Naive thymus-derived CD4-positive, alpha-beta T cell (primary cell): ENCODE measurements at regions not wholly inside any gene's neighbourhood (a gene's known extent, or its start where the extent isn't known, plus 50 kb on each side); places are given as distances from the start of the nearest gene placed in this dataset.
"Not testable (repeated sequence)": the region's sequence is repeated elsewhere in the genome, so short reads cannot be mapped to it uniquely, and the experiment has no call there.

Source experiments
- ATAC-seq: fragments of 150-1000 bp; cut with Tn5 transposase; 2 replicates; pipeline ENCODE4 v1.10.0; 2021; ENCODE audit warnings: mild to moderate bottlenecking, moderate library complexity
- CTCF ChIA-PET: fragments of 350-600 bp; sonication (Branson Sonifier 250); formaldehyde crosslinking; loops from one replicate; lab custom pipeline; 2021; ENCODE audit warnings: antibody characterized with exemption; lab: Charles Lee
- POLR2A ChIA-PET: fragments of 350-600 bp; sonication (Branson Sonifier 250); formaldehyde crosslinking; loops from one replicate; lab custom pipeline; 2021; ENCODE audit warnings: antibody characterized with exemption, inconsistent platforms; lab: Charles Lee
- DNase-seq, 9 donors: peaks; one replicate each; pipeline versions ENCODE4 v3.0.0 to v3.0.0-alpha.2; 2020 to 2022; ENCODE audit warnings: mixed read lengths in 1 of 9
- H3K27ac ChIP-seq: one replicate; pipeline ENCODE4 v1.7.0; 2013; ENCODE audit warnings: mild to moderate bottlenecking, low read depth, low read length, moderate library complexity
- H3K27me3 ChIP-seq, 2 donors: one replicate each; pipeline ENCODE4 v1.7.0; 2013; ENCODE audit warnings: low read length in 2 of 2, mild to moderate bottlenecking in 2 of 2, moderate library complexity in 2 of 2; ENCODE audit not compliant: control insufficient read depth in 2 of 2, insufficient read depth in 2 of 2
- H3K36me3 ChIP-seq, 3 experiments: 1 replicate in 2 of 3; 2 replicates in 1 of 3; pipeline ENCODE4 v1.7.0; 2013; ENCODE audit warnings: low read length in 3 of 3, mild to moderate bottlenecking in 3 of 3, moderate library complexity in 1 of 3; ENCODE audit not compliant: insufficient read depth in 3 of 3, control insufficient read depth in 2 of 3
- H3K4me1 ChIP-seq, 2 donors: one replicate each; pipeline ENCODE4 v1.7.0; 2013; ENCODE audit warnings: low read length in 2 of 2, mild to moderate bottlenecking in 2 of 2, moderate library complexity in 1 of 2; ENCODE audit not compliant: control insufficient read depth in 2 of 2, insufficient read depth in 2 of 2
- H3K4me3 ChIP-seq: 2 replicates; pipeline ENCODE4 v1.7.0; 2013; ENCODE audit warnings: mild to moderate bottlenecking, low read length
- H3K9me3 ChIP-seq, 3 experiments: 1 replicate in 2 of 3; 2 replicates in 1 of 3; pipeline ENCODE4 v1.7.0; 2013; ENCODE audit warnings: low read length in 3 of 3; ENCODE audit not compliant: control insufficient read depth in 2 of 3
- H3K27ac Mint-ChIP-seq, 9 donors: one replicate each; pipeline ENCODE4 v1.8.0; 2020 to 2022; ENCODE audit warnings: mixed read lengths in 9 of 9, mild to moderate bottlenecking in 8 of 9, moderate library complexity in 5 of 9, inconsistent platforms in 2 of 9
- H3K27me3 Mint-ChIP-seq, 5 donors: one replicate each; pipeline ENCODE4 v1.8.0; 2021 to 2022; ENCODE audit warnings: mixed read lengths in 5 of 5, mild to moderate bottlenecking in 1 of 5
- H3K36me3 Mint-ChIP-seq, 5 donors: one replicate each; pipeline ENCODE4 v1.8.0; 2020 to 2022; ENCODE audit warnings: mixed read lengths in 5 of 5, mild to moderate bottlenecking in 3 of 5, inconsistent platforms in 1 of 5
- H3K4me1 Mint-ChIP-seq, 7 donors: one replicate each; pipeline ENCODE4 v1.8.0; 2020 to 2022; ENCODE audit warnings: mixed read lengths in 7 of 7, mild to moderate bottlenecking in 3 of 7, inconsistent platforms in 1 of 7
- H3K4me3 Mint-ChIP-seq, 10 donors: one replicate each; pipeline ENCODE4 v1.8.0; 2020 to 2022; ENCODE audit warnings: mild to moderate bottlenecking in 10 of 10, mixed read lengths in 10 of 10, moderate library complexity in 6 of 10, inconsistent platforms in 2 of 10
- H3K9me3 Mint-ChIP-seq, 11 donors: one replicate each; pipeline ENCODE4 v1.8.0; 2020 to 2022; ENCODE audit warnings: mixed read lengths in 11 of 11, mild to moderate bottlenecking in 4 of 11, inconsistent platforms in 1 of 11, moderate library complexity in 1 of 11
- intact Hi-C, 2 donors: fragments of 100-400 bp; cut with micrococcal nuclease; formaldehyde crosslinking; loops; one replicate each; pipeline ENCODE4 v1.15.1; 2023

DNA sequence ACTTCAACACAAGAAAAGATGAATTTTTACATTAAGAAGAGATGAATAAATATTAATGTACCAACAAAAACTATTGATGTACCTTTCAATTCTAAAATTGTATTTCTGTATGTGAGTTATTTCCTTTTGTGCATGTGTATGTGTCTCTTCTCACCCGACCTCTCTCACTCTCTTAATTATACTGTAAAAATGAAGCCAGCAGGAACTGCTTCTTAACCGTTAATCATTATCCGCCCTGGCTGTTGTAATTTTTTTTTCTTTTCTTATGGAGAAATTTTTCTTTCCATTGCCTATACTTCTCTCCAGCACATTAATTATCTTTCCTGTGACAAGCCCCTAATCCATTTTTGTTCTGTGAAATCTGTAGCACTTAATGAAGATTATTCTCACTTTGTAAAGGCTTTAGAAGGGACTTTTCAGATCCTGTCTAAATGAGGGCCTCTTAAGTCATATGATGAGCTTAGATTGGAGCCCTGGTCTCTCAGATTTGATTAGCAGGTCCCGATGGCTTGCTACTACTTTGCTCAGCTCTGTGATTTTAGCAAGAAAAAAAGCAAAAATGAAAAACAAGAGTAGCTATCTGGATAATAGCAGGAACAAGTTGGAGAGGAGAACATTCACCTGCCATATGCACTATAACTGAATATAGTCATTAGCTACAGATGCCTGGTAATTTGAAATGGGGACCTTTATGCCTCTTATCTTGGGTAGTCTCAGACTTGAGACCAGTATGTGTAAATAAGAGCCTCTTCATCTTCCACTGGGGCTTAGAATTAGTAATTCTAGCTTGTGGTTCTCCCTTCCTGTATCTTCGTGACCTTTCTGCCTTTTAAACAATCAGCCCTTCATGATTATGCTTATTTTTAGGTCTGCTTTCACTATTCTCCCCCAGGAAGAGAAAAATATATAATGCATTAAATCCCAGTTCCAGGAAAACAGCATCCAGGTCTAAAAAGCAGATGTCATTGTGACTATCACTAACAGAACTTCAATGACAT lies 80.0 kb upstream of the COL1A2 start:
- H3K36me3 ChIP-seq, result no peaks in the 10 kb centered on the region
- H3K4me1 ChIP-seq, result no peaks in the 10 kb centered on the region
- no peak overlapping the region for H3K4me3 ChIP-seq
- intact Hi-C loops, result no loop called here
- peaks cover 0 to 12% (median 3%) of the 10 kb centered on the region in 11 donors for H3K9me3 Mint-ChIP-seq
- no peaks in the 10 kb centered on the region for H3K36me3 Mint-ChIP-seq
- H3K9me3 ChIP-seq, result no peaks in the 10 kb centered on the region
- H3K4me3 Mint-ChIP-seq, result no peak overlapping the region
- ATAC-seq (no peak), DNase-seq (no peak)
- no peaks in the 10 kb centered on the region for H3K4me1 Mint-ChIP-seq
- H3K27ac ChIP-seq, result no peak overlapping the region
- POLR2A ChIA-PET, result no interaction called here
- H3K27ac Mint-ChIP-seq, result no peak overlapping the region
- peaks cover 0 to 5% (median 3%) of the 10 kb centered on the region in 5 donors for H3K27me3 Mint-ChIP-seq
- CTCF ChIA-PET, result no interaction called here
- no peaks in the 10 kb centered on the region for H3K27me3 ChIP-seq

DNA sequence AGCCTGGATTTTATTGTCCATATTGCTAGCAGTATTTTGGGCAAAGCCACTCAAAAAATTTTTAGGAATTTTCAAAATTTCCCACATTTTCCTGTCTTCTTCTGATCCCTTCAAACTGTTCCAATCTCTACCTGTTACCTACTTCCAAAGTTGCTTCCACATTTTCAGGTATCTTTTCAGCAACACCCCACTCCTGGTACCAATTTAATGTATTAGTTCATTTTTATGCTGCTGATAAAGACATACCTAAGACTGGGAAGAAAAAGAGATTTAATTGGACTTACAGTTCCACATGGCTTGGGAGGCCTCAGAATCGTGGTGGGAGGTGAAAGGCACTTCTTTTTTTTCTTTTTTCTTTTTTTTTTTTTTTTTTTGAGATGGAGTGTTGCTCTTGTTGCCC lies 73.6 kb upstream of the COL1A2 start:
- DNase-seq, H3K27ac Mint-ChIP-seq, POLR2A ChIA-PET: not testable (repeated sequence)

DNA sequence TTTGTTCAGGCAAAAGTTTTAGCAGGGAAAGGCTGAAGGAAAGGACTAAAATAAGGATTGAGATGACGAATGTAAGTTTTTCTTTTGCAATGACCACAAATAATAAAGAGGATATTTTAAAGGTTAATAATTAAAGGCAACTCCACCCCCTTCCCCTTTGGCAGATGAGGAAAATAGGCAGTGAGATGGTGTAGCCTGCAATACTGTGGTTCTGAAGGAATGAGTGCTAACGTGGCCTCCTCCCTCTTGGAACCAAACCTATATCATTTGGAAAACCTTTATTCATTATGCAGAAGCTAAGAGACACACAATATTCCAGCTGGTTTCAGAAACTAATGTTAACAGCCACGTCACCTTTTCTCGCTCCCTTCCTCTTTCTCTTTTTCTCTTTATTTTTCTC lies 70.9 kb upstream of the COL1A2 start:
- Mint-ChIP-seq H3K27me3 (peaks cover 0 to 6% (median 0%) of the 10 kb centered on the region in 5 donors), H3K36me3 (peaks cover 0 to 2% (median 0%) of the 10 kb centered on the region in 5 donors), H3K4me3 (no peak overlapping the region), H3K27ac (no peak overlapping the region), H3K4me1 (no peaks in the 10 kb centered on the region), H3K9me3 (peaks cover 7 to 48% (median 20%) of the 10 kb centered on the region in 11 donors)
- ChIA-PET CTCF (no interaction called here), POLR2A (no interaction called here)
- no peak for ATAC-seq
- intact Hi-C loops, result no loop called here
- Histone ChIP-seq H3K4me1 (no peaks in the 10 kb centered on the region), H3K9me3 (peaks cover 0 to 8% (median 0%) of the 10 kb centered on the region in 3 experiments), H3K27me3 (no peaks in the 10 kb centered on the region), H3K4me3 (no peak overlapping the region), H3K27ac (no peak overlapping the region), H3K36me3 (no peaks in the 10 kb centered on the region)
- no peak for DNase-seq

More for the DNA sequence above, 73.6 kb upstream of the COL1A2 start:
- H3K27me3 Mint-ChIP-seq, CTCF ChIA-PET, intact Hi-C loops, H3K27me3 ChIP-seq, H3K4me1 ChIP-seq, H3K36me3 Mint-ChIP-seq, H3K27ac ChIP-seq, H3K9me3 ChIP-seq, H3K4me3 ChIP-seq, H3K4me3 Mint-ChIP-seq, H3K4me1 Mint-ChIP-seq, H3K36me3 ChIP-seq, ATAC-seq: not testable (repeated sequence)
- peaks cover 0 to 39% (median 16%) of the 10 kb centered on the region in 11 donors for H3K9me3 Mint-ChIP-seq

- ChIA-PET POLR2A (no interaction called here), CTCF (no interaction called here)
- H3K9me3 ChIP-seq, result peaks cover 0 to 8% (median 0%) of the 10 kb centered on the region in 3 experiments
- Mint-ChIP-seq H3K36me3 (peaks cover 0 to 2% (median 0%) of the 10 kb centered on the region in 5 donors), H3K27ac (no peak overlapping the region), H3K4me3 (no peak overlapping the region), H3K4me1 (no peaks in the 10 kb centered on the region), H3K27me3 (peaks cover 0 to 6% (median 0%) of the 10 kb centered on the region in 5 donors), H3K9me3 (peaks cover 7 to 41% (median 19%) of the 10 kb centered on the region in 11 donors)
- no peak overlapping the region for H3K27ac ChIP-seq
- DNase-seq (no peak), ATAC-seq (no peak)
- no peak overlapping the region for H3K4me3 ChIP-seq
- no peaks in the 10 kb centered on the region for H3K4me1 ChIP-seq
- no peaks in the 10 kb centered on the region for H3K36me3 ChIP-seq
- no peaks in the 10 kb centered on the region for H3K27me3 ChIP-seq
- intact Hi-C loops, result no loop called here
Observed at GRCh38 chr7:94324380-94325121, 70.1 kb upstream of the COL1A2 start.

DNA sequence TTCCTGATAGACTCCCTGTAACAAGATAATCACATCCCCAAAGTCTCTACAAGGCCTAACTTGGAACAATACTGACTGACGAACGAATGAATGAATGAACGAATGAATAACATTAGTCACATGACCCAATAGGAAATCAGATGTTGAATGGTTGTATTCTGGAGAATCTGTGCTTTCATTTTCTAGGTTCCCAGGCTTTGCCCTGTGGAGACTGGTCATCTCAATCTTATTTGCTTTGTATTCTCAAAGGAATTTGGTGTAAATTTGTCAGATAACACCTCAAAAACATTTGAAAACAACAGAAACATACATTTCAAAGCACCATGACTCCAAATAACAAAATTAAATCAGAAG lies 69.6 kb upstream of the COL1A2 start:
- DNase-seq, result no peak
- Histone ChIP-seq H3K27ac (no peak overlapping the region), H3K36me3 (no peaks in the 10 kb centered on the region), H3K9me3 (peaks cover 0 to 8% (median 0%) of the 10 kb centered on the region in 3 experiments), H3K4me3 (no peak overlapping the region), H3K4me1 (no peaks in the 10 kb centered on the region), H3K27me3 (no peaks in the 10 kb centered on the region)
- Mint-ChIP-seq H3K27ac (no peak overlapping the region), H3K4me1 (no peaks in the 10 kb centered on the region), H3K4me3 (no peak overlapping the region), H3K36me3 (peaks cover 0 to 2% (median 0%) of the 10 kb centered on the region in 5 donors), H3K9me3 (peaks cover 7 to 36% (median 19%) of the 10 kb centered on the region in 11 donors), H3K27me3 (peaks cover 0 to 6% (median 0%) of the 10 kb centered on the region in 5 donors)
- POLR2A ChIA-PET, result no interaction called here
- intact Hi-C loops, result no loop called here
- no peak for ATAC-seq
- CTCF ChIA-PET, result no interaction called here

DNA sequence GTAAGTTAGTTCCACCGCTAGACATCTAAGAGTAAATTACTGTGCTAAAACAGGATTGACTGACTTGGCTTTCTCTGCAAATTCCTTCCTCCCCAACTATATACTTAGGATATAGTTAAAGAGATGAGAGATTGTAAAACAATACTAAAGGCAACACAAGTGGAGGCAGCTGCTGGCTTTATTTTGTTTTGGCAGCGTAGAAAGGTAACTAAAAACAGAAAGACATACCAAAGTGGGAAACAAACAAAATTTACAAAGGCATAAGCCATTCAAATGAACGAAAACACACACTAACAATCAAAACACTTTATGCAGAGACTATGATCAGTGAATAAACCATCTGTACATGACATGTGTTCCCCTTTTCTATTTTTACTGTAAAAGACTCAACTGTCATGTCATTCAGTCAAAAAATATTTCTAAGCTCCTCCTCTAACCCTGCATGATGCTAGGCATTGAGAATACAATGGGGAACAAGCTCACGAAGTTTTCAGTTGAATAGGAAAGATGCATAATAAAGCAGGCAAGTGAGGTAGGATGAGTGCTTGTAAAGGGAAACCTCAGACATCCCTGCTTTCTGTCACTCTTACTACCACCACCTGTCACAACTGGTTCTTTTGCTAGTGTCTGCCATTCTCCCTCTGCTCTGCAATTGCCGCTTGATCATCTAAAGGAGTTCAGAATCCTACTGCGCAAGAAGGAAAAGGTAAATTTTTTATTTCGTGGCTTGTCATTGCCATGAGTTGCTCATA lies 64.2 kb upstream of the COL1A2 start:
- Mint-ChIP-seq H3K4me3 (no peak overlapping the region), H3K27ac (no peak overlapping the region)

More for the DNA sequence above, 64.2 kb upstream of the COL1A2 start:
- peaks cover 2 to 20% (median 5%) of the 10 kb centered on the region in 11 donors for H3K9me3 Mint-ChIP-seq
- ChIA-PET POLR2A (no interaction called here), CTCF (no interaction called here)
- ATAC-seq, result no peak
- no peaks in the 10 kb centered on the region for H3K36me3 Mint-ChIP-seq
- Histone ChIP-seq H3K9me3 (no peaks in the 10 kb centered on the region), H3K27me3 (no peaks in the 10 kb centered on the region), H3K27ac (no peak overlapping the region), H3K4me3 (no peak overlapping the region), H3K4me1 (no peaks in the 10 kb centered on the region), H3K36me3 (no peaks in the 10 kb centered on the region)
- no peaks in the 10 kb centered on the region for H3K4me1 Mint-ChIP-seq
- DNase-seq, result no peak
- H3K27me3 Mint-ChIP-seq, result peaks cover 0 to 6% (median 0%) of the 10 kb centered on the region in 5 donors
- intact Hi-C loops, result no loop called here
